HTR-8/SVneo (cell line): ENCODE measurements at regions not wholly inside any gene's neighbourhood (a gene's known extent, or its start where the extent isn't known, plus 50 kb on each side); places are given as distances from the start of the nearest gene placed in this dataset.

ENCODE experiments used
- DNase-seq: peaks from one replicate; pipeline ENCODE4 v3.0.0; 2011; ENCODE audit warnings: low spot score, mixed read lengths; ENCODE audit not compliant: insufficient read length
- FAIRE-seq: peaks from 2 replicates; lab custom pipeline; 2011; peaks lifted over from hg19 to GRCh38; lab: Jason Lieb, UNC

GRCh38 chr17:13918247-13918646, 151.1 kb upstream of the COX10 start:
- FAIRE-seq (no peak), DNase-seq (no peak)

DNA sequence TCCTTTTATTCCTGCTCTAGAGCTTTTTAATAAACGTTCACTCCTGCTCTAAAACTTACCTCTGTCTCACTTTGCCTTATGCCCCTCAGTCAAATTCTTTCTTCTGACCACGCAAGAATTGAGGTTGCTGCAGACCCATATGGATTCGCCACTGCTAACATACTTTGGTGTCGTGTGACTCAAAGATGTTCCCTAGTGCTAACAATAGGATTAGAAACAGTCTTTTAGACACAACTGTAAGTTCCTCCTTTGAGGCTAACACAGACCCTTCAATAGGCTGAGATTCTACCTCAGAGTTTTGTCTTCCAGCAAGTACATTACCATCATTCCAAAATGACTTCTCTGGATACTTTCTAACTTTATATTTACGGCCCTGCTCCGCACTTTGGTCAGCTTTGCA, 149.5 kb upstream of the COX10 start:
- FAIRE-seq (no peak), DNase-seq (no peak)

- no peak for DNase-seq
- FAIRE-seq = no peak
Observed at GRCh38 chr17:13920413-13920812, 148.9 kb upstream of the COX10 start.

GRCh38 chr17:13921841-13922776, 147.2 kb upstream of the COX10 start:
- FAIRE-seq = no peak
- no peak for DNase-seq

DNA sequence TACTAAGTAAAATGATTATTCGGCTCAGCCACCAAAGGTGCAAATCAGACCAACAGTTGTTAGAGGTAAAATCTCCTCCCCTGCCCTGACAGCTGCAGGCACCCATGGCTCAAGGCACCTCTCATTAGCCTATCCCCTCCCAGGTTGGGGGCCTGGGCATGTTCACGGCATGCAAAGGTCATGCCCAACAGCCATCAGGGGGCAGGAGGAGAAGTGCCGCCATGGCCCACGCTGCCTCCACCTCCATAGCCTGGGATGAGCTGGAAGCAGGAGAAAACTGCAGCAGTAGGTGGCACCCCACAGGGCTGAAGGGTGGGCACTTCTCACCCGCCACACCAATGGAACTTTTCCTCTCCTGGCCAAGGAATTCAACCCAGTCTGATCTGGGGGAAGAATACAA, 146.4 kb upstream of the COX10 start:
- FAIRE-seq = no peak
- DNase-seq = no peak

DNA sequence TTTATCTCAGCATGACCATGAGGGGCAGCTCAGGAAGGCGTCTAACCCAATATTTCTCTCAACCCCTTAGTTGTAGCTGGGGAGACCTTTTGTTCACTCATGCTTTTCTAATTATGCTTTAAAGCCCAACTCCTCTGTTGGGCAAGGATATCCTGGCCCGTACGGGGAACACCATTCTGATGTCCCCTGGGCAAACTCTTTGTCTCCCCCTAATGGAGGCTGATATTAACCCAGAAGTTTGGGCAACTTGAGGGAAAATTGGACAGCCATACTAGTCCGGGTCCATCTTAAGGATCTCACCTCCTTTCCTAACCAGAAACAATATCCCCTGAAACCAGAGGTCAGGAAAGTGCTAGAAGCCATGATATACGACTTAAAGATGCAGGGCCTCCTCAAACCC, 143.7 kb upstream of the COX10 start:
- no peak for DNase-seq
- FAIRE-seq = no peak

DNA sequence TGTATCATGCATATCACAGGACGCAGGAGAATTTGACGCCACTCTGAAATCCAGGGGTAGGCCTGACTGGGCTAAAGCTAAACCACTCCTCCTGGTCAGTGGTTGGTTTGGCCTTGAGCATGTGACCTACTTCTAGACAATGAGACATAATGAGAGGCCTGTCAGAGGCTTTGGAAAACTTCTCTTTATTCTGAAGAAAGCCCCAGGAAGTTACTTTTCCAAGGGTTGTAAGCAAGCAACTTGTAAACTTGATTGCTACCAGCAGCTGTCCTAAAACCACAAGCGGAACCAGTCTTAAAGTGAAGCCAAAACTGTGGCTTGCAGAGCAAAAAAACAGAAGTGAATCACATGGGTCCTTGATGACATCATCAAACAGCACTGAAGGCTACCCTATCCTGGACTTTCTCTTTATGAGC, 138.2 kb upstream of the COX10 start:
- DNase-seq = no peak
- no peak for FAIRE-seq

DNA sequence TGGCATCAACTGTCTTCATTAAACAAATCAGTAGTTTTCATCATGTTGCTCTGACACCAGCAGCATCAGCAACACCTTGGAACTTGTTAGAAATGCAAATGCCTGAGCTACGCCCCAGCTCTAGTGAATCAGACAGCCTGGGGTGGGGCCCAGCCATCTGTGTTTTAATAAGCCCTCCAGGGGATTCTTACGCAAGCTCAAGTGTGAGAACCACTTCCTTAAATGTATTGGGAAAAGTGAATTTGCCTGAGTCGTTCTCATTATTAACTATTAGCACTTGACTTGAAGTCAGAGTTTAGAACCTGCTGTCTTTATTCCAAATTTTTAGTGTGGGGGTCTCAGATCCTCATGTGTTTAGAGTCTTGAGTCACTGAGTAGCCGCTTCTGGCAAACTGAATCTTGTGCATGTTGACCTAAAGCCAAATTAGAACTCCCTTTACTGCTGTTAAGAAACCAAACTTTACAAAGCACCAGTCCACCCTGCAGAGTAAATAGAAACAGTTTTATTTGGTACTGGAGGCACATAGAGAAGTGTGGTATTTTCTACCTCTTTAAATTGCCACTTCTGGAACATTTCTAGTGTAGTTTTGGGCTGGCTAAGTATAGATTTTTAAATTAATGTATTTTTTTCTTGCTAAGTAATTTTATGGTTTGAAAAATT, 137.4 kb upstream of the COX10 start:
- FAIRE-seq = no peak
- DNase-seq = no peak

- no peak for FAIRE-seq
Observed at GRCh38 chr17:13933441-13934276, 135.6 kb upstream of the COX10 start.

GRCh38 chr17:13939222-13939621, 130.1 kb upstream of the COX10 start:
- DNase-seq (no peak), FAIRE-seq (no peak)

More at GRCh38 chr17:13933441-13934276, 135.6 kb upstream of the COX10 start:
- DNase-seq = no peak

- DNase-seq (no peak), FAIRE-seq (no peak)
Observed at GRCh38 chr17:13940858-13941665, 128.2 kb upstream of the COX10 start.

DNA sequence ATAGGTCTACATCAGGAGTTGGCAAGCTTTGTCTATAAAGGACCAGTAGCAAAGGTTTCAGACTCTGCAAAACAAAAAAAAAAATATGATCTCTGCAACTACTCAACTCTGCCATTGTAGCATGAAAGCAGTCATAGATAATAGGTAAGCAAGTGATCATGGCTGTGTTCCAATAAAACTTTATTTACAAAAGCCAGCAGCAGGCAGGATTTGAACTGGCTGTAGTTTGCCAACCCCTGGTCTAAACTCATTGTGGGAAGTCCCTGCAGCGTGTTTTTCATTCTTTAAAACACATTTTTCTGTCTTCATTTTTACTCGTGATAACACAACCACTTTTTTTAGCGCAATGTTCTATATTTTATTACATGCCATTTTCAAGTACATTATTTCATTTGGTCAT, 127.5 kb upstream of the COX10 start:
- FAIRE-seq = no peak
- no peak for DNase-seq

GRCh38 chr17:13943909-13944308, 125.4 kb upstream of the COX10 start:
- DNase-seq (no peak), FAIRE-seq (no peak)

DNA sequence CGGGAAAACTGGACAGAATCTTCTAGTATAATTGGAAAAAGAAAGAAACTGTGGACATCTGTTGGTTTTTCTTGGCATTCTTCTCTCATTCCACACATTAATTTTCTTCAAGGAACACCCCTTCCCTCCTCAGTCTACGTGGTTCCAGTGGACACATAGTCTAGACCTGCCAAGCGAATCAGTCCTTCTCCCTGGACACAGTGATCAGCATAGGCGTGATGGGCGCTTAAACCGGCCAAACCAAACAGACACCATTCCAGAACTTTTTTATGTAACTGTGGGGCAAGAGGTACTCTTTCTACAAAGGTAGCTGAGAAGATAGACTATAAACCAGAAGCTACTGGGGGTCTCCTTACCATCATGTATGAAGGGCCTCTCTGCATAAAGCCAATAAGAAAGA, 121.8 kb upstream of the COX10 start:
- FAIRE-seq (no peak), DNase-seq (no peak)

- DNase-seq (no peak), FAIRE-seq (no peak)
Observed at GRCh38 chr17:13952009-13952750, 117.1 kb upstream of the COX10 start.

DNA sequence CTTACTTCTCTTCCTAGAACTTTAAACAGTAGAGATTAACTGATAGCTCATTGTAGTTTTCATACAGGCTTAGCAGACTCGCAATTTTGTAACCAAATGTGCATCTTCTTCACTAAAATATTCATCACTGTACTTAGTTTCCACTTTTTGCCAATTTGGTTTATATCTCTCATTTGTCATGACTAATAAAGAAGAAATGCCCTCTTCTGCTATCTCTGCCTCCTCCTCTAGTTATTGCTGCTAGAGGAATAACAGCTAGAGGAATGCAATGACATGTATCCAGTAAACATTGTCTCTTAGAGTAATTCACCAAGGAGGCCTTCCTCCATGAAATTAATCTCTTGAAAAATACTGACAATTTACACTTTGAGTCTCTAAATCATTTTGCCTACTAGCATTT, 115.5 kb upstream of the COX10 start:
- no peak for DNase-seq
- no peak for FAIRE-seq

DNA sequence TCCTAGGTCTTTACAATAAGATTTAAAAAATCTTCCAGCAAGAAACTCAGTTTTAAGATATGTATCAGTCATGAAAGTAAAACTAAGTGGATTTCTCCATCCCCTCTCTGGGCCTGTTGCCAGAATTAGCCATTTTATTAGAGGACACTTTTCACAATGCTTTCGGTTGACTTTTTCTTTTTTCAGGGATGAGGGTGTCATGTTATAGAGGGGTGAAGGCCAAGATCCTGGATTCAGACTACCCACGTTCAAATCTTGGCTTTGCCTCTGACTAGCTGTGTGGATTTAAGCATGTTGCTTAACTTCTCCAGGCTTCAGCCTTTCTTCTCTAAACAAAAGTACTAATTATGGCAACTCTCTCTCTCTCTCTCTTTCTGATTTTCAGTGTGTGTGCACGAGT, 111.7 kb upstream of the COX10 start:
- DNase-seq (no peak), FAIRE-seq (no peak)

DNA sequence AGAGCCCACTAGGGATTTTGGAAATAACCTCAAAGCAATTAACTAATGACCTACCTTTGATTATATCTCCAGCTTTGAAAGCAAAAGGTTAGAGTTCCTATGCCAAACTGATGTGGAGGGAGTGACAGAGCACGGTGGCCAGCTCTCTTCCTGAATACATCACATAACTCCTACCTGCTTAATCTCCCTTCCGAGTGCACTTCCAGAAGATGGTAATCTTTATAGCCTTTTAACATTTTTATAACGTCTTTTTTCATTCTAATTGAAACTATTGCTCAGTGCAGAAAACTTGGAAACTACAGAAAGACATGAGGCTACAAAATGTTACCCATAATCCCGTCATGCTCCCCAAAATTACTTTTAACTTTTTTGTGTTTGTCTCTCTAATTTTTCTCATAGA, 110.5 kb upstream of the COX10 start:
- FAIRE-seq (no peak), DNase-seq (no peak)

DNA sequence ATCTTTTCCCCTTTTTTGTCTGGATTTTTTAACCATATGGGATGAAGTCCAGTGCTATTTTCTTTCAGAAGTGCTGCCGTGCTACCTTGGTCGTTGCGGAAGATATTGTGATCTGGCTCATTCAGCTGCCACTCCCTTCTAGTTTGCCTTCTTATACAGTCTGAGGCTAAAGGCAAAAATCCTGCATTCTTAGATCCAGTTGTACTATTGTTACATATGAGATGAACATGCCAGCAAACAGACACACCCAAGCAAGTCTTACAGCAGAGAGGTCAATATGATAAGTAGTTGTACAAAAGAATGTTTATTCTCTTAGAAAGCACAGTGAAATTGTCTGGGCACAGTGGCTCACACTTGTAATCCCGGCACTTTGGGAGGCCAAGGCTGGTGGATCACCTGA, 108.0 kb upstream of the COX10 start:
- no peak for DNase-seq
- no peak for FAIRE-seq
